HG03039 (cell line): ENCODE measurements at regions not wholly inside any gene's neighbourhood (a gene's known extent, or its start where the extent isn't known, plus 50 kb on each side); places are given as distances from the start of the nearest gene placed in this dataset.
"Not testable (repeated sequence)": the region's sequence is repeated elsewhere in the genome, so short reads cannot be mapped to it uniquely, and the experiment has no call there.

Experiments
- ATAC-seq: cut with Tn5 transposase; IDR thresholded peaks from one replicate; pipeline ENCODE4 v1.9.1; 2021; ENCODE audit warnings: mild to moderate bottlenecking, moderate library complexity; ENCODE audit not compliant: unreplicated experiment

DNA sequence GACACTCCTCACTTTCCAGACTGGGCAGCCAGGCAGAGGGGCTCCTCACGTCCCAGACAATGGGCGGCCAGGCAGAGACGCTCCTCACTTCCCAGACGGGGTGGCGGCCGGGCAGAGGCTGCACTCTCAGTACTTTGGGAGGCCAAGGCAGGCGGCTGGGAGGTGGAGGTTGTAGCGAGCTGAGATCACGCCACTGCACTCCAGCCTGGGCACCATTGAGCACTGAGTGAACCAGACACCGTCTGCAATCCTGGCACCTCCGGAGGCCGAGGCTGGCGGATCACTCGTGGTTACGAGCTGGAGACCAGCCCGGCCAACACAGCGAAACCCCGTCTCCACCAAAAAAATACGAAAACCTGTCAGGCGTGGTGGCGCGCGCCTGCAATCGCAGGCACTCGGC lies 134.1 kb upstream of the BOD1L1 start:
- not testable (repeated sequence) for ATAC-seq

DNA sequence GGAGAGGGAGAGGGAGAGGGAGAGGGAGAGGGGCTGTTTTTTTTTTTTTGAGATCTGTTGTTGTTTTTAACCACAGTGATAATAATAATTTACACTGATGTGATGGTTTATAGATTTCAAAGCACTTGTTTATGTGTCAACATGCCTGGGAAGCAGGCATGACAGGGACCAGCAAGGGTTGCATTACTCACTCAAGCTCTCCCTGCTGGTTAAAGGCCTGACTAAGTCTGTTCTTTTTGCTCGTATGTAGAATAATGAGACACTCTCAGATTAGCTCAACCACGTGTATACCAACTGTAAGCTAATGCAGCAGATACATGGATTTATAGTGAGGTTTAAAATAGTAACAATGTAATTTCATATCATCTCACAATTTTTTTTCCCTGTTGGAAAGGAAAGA lies 134.6 kb upstream of the BOD1L1 start:
- no peak for ATAC-seq

DNA sequence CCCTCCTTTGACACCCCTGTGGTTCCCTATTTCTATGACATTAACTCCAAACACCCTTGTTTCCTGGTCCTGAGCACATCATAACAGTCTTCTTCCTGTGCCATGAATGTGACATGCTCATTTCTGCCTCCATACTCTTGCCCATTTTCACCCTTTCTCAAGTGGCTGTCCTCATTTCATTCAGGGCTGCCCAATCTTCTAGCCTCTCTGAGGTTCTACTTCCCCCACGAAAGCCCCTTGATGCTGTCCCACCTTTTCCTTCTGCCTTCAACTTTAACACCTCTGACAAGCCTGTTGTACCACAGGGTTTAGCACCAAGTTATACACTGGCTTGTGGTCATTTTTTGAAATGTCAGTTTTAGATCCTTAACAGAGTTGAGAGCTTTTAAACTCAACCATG lies 136.2 kb upstream of the BOD1L1 start:
- ATAC-seq = no peak

DNA sequence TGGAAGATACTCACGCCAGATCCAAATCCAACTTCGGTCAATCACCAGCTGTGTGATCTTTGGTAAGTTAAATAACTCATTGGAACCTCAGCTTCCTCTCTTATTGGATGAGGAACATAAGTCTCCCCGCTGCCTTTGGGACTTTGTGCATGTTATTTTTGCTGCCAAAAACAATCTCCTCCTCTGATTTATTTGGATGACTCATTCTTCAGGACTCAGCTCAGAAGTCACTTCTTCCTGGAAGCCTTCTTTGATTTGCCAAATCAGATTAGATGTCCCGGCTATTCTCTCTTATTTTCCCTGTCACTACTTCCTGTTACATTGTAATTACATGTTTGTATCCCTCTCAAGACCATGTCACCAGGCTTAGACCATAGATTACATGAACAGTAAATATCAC lies 138.0 kb upstream of the BOD1L1 start:
- ATAC-seq = no peak

DNA sequence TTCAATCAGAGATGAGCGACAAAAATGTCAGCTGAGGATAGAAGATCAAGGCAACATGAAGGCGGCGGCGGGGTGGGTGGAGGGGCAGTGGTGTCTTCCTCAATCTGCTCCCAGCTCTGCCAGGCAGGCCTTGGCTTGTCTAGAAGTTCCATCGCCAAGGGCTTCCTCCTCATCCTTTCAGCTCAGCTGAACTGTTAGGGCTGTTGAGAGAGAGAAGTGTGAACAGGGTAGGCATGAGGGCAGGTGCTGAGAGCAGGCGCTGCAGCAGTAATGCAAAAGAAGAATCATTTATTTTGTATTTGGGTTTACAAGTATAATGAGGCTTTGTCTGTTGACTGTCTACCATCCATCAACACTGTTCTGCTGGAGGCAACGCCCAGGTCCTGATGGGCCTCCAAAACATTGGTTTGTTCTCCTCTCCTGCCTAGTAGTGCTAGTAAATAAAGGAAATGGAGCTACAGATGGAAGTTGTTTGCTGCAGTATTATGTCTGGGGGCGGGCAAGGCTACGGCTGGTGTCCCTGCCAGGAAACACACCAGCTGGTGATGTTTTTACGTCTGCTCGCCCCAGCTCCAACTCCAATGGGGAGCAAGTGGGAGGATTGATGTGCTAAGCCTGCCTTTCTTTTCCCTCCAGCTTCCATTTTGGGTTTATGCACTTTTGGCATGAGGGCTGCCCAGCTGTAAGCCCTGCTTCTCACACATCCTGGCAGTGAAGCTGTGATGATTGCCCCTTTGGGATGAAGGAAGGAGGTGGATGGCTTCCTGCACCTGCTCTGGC lies 139.4 kb upstream of the BOD1L1 start:
- ATAC-seq = no peak

DNA sequence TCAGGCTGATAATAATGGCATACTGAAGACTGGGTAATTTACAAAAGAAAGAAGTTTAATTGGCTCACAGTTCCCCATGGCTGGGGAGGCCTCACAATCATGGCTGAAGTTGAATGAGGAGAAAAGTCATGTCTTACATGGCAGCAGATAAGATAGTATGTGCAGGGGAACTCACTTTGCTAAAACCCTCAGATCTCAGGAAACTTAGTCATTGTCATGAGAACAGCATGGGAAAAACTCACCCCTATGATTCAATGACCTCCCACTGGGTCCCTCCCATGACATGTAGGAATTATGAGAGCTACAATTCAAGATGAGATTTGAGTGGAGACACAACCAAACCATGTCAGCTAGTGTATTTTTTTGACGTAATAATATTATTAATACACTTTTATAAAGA lies 149.8 kb upstream of the BOD1L1 start:
- no peak for ATAC-seq

DNA sequence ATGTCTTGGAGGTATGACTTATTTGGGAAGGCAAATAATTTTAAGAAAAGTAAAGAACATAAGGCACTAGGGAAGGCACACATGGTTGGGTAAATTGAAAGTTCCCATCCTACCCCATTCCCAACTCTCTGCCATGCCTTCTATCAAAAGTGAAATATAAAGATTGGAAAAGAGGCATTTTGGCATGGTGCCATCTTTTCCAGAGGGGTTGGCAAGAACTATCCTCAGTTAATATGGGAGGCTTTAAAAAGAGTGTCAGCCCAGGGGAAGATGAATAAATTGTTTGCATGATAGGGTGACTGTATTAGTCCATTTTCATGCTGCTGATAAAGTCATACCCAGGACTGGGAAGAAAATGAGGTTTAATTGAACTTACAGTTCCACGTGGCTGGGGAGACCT lies 150.8 kb upstream of the BOD1L1 start:
- no peak for ATAC-seq

DNA sequence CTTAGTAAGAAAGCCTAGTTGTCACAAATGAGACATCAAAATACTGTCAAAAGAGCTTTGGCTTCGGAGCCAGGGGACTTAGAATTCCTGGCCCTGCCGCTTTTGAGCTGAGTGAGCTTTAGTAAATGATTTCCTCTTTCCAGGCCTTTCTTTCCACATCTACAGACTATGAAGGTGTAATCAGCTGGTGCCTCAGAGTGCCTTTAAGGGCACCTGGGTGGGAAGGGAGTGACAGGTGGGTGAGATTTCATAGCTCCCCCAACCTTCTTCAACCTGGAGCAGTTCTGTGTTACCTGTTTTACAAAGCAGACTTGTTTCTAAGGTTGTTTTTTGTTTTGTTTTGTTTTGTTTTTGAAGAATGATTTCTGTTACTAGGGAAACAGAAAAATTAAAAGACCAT lies 154.7 kb upstream of the BOD1L1 start:
- ATAC-seq = no peak

DNA sequence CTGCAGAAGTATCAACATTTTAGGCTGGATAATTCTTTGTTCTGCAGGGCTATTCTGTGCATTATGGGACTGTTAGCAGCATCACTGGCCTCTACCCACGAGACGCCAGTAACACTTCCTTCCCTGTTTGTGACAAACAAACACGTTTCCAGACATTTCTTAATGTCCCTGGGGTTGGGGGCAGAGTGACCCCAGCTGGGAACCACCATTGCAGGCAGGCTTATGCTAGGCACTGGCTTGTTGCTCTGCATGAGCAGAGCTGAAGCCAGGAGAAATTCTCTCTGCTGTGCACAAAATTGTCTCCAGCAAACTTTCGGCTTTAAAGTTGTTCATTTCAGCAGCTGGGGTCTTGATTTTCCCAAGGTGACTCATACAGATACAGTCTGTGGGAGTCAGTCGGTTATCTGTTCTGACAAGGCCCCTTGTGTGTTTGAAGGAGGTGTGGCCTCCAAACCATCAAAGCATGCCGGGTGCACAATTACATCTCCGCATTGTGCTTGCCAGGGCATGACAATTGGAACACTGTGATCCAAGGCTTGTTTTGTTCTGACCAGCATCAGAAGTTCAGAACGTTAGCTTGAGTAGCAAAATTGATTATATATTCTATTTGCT lies 156.4 kb upstream of the BOD1L1 start:
- peak; percentile 85 for ATAC-seq

DNA sequence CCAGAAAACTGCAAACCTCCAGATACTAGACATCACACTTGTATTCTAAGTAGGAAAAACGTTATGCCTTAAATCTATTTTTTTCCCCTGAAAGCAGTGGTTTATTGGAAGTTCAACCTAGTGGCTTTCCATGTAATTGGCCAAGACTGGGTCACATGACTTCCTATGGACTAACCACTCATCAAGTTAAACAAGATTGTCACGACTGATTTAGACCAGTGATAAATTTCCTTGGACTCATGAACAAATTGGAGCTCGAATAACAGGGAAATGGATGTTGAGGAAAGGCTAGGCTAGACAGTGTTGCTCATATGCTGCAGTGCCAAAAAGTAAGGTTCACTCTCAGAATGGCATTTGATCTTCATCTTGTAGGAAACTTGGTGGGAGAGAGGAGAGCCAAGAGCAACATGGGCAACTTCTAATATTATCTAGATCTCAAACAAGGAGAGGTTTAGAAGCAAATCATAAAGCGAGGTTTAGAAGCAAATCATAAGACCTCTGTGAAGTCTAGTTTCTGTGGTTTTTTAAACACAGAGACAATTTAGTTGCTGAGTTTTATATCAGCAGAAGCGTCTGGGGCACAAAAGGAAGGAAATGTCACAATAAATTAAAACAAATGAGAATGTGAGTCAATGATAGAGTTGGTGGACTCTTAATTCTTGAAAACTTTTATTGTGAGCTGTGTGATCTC lies 165.6 kb upstream of the BOD1L1 start:
- no peak for ATAC-seq

DNA sequence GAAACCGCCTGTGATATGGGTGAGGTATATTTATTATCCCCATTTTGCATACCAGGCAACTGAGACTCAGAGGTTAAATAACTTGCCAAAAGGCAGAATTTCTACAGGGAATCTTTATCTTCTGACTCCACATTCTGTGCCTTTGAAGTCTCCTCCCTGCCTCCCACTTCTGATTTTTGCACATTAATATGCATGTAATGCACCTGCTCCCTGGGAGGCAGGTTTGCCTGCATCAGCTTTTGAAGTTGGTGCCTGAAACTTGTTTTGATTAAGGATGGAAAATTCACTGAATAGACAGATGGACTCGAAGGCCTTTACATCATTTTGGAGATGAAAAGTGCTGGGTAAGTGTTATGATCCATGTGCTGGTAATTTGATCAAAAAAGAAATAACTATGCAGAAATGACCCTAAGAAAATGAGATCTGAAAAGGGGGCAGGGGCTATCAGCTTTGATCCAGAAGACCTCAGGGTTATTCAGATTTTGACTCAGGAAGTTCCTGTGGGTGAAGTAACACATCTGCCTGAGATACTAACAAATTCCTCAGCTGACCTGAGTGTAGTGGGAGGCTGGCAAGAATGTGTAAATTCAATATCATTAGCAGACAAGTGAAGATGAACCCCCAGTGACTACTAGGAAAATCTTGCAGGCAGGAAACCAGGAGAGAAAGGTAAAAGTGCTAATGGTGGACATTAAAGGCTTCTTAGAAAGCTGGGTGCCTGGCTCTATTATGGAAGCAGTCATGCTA lies 167.5 kb upstream of the BOD1L1 start:
- ATAC-seq = no peak

DNA sequence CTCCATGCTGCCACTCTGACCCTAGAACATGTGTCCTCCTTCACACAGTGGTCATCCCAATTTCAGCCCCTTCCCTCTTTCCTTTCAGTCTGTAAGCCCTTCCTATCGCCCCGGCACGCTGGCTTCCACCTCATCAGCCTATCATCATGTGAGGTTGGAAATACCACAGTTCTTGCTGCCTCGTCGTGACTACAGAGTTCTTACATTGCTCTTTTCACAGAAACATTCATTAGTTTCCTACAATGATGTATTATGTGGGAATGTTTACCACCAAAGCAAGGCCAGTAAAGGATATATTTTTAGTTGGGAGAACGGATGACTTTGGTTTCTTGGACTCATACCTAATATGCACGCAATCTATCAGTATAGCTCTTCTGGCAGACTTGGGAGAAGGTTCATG lies 169.5 kb upstream of the BOD1L1 start:
- no peak for ATAC-seq

DNA sequence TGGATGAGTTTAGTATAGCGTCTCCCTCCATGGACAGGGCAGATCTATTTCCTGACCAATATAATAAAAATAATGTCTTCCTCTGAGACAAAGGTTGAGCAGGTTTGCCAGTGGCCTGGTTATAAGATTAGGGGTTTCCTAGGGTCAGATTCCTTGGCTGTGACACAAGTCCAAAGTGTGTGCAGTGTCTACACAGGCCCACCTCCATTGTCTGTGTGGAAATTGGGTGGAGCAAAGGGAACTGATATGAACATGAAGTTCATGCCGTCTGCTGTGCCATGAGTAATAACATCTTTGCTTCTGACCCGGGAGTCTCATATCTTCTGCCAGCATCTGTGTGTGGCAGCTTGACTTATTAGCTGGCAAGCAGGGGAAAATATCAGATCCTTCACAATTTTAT lies 187.7 kb upstream of the BOD1L1 start:
- ATAC-seq = no peak

DNA sequence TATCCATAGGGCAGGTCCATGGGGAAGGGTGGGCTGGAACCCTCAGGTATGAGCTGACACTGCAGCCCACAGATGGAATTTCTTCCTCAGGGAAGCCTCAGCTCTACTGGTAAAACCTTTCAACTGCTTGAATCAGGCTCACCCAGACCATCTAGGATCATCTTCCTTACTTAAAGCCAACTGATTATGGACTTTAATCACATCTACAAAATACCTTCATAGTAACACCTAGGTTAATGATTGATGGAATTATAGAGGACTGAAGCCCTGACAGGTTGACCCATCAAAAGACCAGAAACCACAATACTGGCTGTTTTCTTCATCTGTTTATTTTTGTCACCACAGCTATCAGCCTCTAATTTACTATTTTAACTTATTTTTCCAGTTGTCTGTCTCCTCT lies 188.9 kb upstream of the BOD1L1 start:
- no peak for ATAC-seq

DNA sequence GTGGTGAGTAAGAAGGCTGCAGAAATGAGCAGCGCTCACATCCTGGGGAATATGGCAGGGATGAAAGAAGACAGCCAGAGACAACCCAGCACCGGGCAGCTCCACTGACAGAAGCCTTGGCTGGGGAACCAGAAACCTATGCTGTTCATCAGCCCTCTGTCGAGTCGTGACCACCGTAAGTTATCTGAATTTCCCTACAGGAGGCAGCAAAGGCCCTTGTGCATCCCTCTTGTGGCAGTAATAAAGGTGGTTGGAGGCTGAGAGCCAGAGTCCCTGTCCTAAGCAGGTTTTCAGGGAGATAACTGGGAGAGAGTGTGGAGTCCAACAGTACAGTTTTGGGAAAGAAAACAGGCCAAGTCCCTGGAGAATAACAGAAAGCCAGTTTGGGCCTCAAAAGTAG lies 194.0 kb upstream of the BOD1L1 start:
- no peak for ATAC-seq

DNA sequence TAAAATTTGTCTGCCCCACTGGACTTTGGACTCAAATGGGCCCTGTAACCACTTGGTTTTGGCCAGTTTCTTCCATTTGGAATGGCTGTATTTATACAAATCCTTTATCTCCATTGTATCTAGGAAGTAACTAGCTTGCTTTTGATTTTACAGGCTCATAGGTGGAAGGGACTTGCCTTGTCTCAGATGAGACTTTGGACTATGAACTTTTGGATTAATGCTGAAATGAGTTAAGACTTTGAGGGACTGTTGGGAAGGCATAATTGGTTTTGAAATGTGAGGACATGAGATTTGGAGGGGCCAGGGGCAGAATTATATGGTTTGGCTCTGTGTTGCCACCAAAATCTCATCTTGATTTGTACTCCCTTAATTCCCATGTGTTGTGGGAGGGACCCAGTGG lies 198.3 kb upstream of the BOD1L1 start:
- not testable (repeated sequence) for ATAC-seq

DNA sequence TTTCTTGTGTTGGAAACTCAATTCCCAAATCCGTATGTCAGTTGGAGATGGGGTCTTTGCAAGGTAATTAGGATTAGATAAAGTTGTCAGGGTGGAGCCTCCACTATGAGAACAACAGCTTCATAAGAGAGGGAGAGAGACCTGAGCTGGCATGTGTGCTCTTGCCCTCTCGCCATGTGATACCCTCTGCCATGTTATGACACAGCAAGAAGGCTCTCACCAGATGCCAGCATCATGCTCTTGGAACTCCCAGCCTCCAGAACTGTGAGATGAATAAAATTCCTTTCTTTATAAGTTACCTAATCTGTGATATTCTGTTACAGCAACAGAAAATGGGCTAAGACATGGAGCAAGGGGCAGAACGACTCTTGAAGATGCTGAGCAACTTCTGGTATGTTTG lies 201.9 kb upstream of the BOD1L1 start:
- no peak for ATAC-seq

DNA sequence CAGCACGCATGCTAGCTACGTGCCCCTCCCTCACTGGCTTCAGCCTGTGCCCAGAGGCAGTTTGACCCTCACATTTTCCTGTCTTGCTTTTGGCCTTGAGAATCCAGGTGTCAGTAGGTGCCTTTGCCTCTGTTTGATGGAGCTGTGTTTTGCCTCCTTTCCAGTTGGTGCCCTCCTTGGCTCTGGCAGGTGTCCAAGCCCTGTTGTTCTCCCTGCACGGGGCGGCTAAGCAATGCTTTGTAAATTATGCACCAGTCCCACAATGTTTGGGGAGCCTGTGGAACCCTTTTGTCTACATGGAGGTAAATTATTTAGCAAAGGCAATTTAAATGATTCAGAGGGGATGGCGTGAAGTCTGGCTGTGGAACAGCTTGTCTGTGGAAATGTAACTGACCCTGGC lies 202.9 kb upstream of the BOD1L1 start:
- ATAC-seq = no peak

DNA sequence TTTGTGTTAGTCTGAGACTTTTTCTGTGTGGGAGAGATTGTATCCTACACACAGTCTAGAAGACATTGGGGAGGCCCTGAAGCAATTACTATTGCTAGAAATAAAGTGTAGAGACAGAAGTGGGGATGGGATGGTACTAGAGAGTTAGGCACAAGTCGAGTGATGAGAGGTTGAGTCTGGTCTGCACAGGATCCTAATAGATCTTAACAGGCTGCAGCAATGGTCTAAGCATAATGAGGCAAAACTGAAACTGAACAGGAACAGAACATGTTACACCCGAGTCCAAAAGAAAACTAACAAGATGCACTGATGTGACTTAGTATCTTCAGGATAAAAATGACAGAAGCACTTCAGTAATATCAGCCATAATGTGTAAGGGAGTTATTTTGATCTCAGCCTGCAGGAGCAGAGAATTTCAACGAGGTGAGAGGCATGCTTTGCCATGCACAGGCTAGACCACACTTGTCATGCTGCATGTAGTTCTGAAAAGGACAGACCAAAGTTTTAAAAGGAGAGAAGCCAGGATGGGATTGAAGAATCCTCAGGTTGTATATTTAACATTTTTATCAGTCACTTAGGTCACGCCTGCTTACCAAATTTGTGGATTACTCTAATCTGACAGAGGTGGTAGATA lies 205.8 kb upstream of the BOD1L1 start:
- ATAC-seq = no peak

DNA sequence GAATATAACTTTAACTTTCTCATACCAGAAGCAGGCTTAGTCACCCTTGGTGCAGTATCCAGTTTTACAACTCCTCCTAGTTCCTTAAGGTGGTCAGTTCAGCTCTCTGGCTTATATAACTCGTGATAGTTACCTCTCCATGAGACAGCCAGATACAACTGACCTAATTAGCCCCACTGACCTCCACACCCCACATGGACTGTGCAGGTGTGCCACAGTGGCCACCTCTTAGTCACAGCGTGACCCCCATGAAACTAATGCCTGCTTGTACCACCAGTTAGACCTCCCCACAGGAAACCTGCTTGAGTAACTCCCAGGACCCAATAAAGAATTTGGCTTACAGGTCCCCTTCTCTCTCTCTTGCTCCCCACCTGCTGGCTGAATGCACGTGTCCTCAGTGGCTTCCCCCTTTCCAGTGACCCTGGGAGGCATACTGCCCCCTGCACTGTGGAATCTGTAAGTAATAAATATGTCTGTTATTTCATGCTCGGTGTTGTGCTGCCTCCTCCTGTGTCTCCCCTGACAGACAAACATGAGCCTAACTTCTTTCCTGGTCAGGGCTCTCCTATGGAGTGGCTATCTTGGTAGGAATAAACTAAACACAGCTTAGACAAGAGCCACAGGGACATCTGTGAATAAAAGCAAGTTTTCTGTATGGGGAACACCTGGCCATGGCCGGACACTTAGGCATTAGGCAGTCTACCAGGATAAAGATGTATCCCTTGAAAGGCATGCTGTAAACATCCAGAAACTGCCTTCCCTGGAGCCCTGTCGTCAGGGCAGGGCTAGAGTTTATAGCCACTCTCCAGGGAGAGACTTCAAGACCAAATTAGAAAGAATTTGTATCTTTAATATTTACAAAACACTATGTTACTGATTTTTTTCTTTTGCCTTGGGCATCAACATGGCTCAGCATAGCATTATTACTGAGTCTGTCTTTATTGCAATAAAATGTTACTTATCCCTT lies 209.7 kb upstream of the BOD1L1 start:
- no peak for ATAC-seq
